Spleen (tissue), 11 donors: ENCODE measurements at regions not wholly inside any gene's neighbourhood (a gene's known extent, or its start where the extent isn't known, plus 50 kb on each side); places are given as distances from the start of the nearest gene placed in this dataset.
"Not testable (repeated sequence)": the region's sequence is repeated elsewhere in the genome, so short reads cannot be mapped to it uniquely, and the experiment has no call there.

Experiments used
- DNase-seq: peaks from one replicate; pipeline ENCODE4 v3.0.0-alpha.2; 2020
- H3K27ac ChIP-seq, 8 donors: fragments of 200-600 bp; sonication (generic) in 7 of 8; 1 replicate in 4 of 8; 2 replicates in 4 of 8; pipeline versions ENCODE4 v1.5.0 to v1.8.0; 2016 to 2021; ENCODE audit warnings: inconsistent platforms in 4 of 8, mild to moderate bottlenecking in 4 of 8, moderate library complexity in 1 of 8
- H3K27me3 ChIP-seq, 7 donors: fragments of 200-600 bp; sonication (generic) in 6 of 7; replicated peaks in 1 of 7; 1 replicate in 4 of 7; 2 replicates in 3 of 7; pipeline versions ENCODE4 v1.5.0 to v1.8.0; 2016 to 2021; ENCODE audit warnings: inconsistent platforms in 3 of 7, mild to moderate bottlenecking in 1 of 7
- H3K36me3 ChIP-seq, 6 donors: fragments of 200-600 bp; sonication (generic) in 5 of 6; 1 replicate in 4 of 6; 2 replicates in 2 of 6; pipeline versions ENCODE4 v1.5.0 to v1.8.0; 2016 to 2021; ENCODE audit warnings: inconsistent platforms in 2 of 6
- H3K4me1 ChIP-seq, 6 donors: fragments of 200-600 bp; sonication (generic) in 5 of 6; 1 replicate in 3 of 6; 2 replicates in 3 of 6; pipeline versions ENCODE4 v1.5.0 to v1.8.0; 2016 to 2021; ENCODE audit warnings: inconsistent platforms in 3 of 6
- H3K4me3 ChIP-seq, 8 donors: fragments of 200-600 bp; sonication (generic) in 7 of 8; 1 replicate in 4 of 8; 2 replicates in 4 of 8; pipeline versions ENCODE4 v1.5.0 to v1.8.0; 2016 to 2021; ENCODE audit warnings: inconsistent platforms in 4 of 8, mild to moderate bottlenecking in 4 of 8, moderate library complexity in 2 of 8
- H3K9me3 ChIP-seq, 8 donors: fragments of 200-600 bp; sonication (generic) in 7 of 8; 1 replicate in 4 of 8; 2 replicates in 4 of 8; pipeline versions ENCODE4 v1.5.0 to v1.8.0; 2016 to 2021; ENCODE audit warnings: inconsistent platforms in 4 of 8
- POLR2A ChIP-seq, 3 donors: fragments of 450-650 bp; IDR thresholded peaks; one replicate each; pipeline ENCODE4 v1.5.1; 2017; ENCODE audit warnings: antibody characterized with exemption in 3 of 3, mild to moderate bottlenecking in 1 of 3
- POLR2AphosphoS5 ChIP-seq, 3 donors: sonication (generic); formaldehyde crosslinking; IDR thresholded peaks; one replicate each; pipeline ENCODE4 v1.5.1; 2017; ENCODE audit warnings: antibody characterized with exemption in 3 of 3
- whole genome bisulfite sequencing, 5 donors: extraction: QIAGEN DNeasy Blood & Tissue Kit in 3 of 5; methylation state at CpG; one replicate each; pipeline versions ENCODE4 v1.1.5 to v1.1.7; 2013 to 2018; 5-methylcytosine and 5-hydroxymethylcytosine counted together
- intact Hi-C: fragments of 100-400 bp; cut with DNase I; formaldehyde crosslinking; loops from one replicate; pipeline ENCODE4 v1.15.0; 2023; ENCODE audit warnings: low total_unique reads
- TF ChIP-seq, protein P1 (sequence below), 11 experiments: fragments of 200-600 bp in 7 of 11; fragments of 450-650 bp in 4 of 11; sonication (generic) in 4 of 11; IDR thresholded peaks in 8 of 11; conservative IDR thresholded peaks in 3 of 11; 1 replicate in 7 of 11; 2 replicates in 4 of 11; pipeline versions ENCODE4 v1.4.0 to v1.8.0; 2016 to 2021; ENCODE audit warnings: antibody characterized with exemption in 11 of 11, inconsistent platforms in 4 of 11, mild to moderate bottlenecking in 1 of 11
- donor health status: healthy with polysubstance abuse.
- donor health status: DM: no; HTN: no; CAD: no; lungs with moderate emphysema.
- donor health status: DM: no; HTN: no; CAD: no.
- donor health status: Bipolar disorder and iron deficiency.
- donor health status: healthy.
- donor health status: DM: no; HTN: no; CAD: no.
- donor health status: DM: yes; HTN: yes; CAD: no.

DNA sequence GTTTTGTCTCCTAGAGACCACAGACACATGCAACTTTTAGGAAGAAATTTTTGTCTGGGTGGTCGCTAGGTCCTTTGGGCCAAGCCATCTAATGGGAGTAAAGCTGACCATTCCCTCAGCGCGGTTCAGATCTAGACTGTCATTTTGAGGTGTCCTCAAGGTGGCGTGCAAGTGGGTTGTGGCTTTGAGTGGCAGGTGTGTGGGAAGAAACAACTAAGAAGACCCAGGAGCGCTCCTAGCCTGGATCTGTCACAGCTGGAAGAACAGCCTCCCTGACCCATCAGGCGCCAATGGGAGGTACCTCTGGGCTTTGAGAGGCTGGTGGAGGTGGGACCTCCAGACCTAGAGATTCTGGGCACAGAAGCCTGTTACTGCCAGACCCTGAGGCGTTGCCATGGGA lies 645.1 kb downstream of the KCNJ18 start:
- no peak for DNase-seq
- Histone ChIP-seq H3K4me1 (no peaks in the 10 kb centered on the region), H3K27ac (no peak overlapping the region), H3K9me3 (peaks cover 0 to 46% (median 29%) of the 10 kb centered on the region in 8 donors), H3K36me3 (no peaks in the 10 kb centered on the region), H3K4me3 (no peak overlapping the region), H3K27me3 (no peaks in the 10 kb centered on the region)
- intact Hi-C loops = no loop called here
- WGBS, 5 donors = 38 to 65% (median 54%) methylated on average over 7 of the region's 7 CpGs
- TF ChIP-seq POLR2AphosphoS5 (IDR thresholded peaks at IDR 0.05) (no peak), POLR2A (IDR thresholded peaks at IDR 0.05) (no peak)

DNA sequence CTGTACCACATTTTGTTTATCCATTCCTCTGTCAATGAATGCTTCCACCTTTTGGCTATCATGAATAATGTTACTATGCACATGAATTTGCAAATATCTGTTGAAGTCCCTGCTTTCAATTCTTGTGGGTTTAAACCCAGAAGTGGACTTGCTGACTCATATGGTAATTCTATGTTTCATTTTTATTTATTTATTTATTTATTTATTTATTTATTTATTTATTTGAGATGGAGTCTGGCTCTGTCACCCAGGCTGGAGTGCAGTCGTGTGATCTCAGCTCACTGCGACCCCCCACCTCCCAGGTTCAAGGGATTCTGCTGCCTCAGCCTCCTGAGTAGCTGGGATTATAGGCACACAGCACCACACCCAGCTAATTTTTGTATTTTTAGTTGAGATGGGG lies 664.3 kb downstream of the KCNJ18 start:
- intact Hi-C loops = not testable (repeated sequence)
- H3K9me3 ChIP-seq = peaks cover 0 to 26% (median 4%) of the 10 kb centered on the region in 8 donors

GRCh38 chr17:22370988-22371387 lies 678.7 kb downstream of the KCNJ18 start:
- H3K4me3 ChIP-seq, H3K36me3 ChIP-seq, intact Hi-C loops, H3K27ac ChIP-seq, H3K27me3 ChIP-seq, H3K4me1 ChIP-seq, DNase-seq: not testable (repeated sequence)
- 22 to 40% (median 29%) methylated on average over 3 of the region's 3 CpGs for WGBS, 5 donors
- H3K9me3 ChIP-seq = peaks cover 0 to 54% (median 32%) of the 10 kb centered on the region in 8 donors

More for the DNA sequence above, 664.3 kb downstream of the KCNJ18 start:
- H3K36me3 ChIP-seq, H3K4me1 ChIP-seq, H3K27me3 ChIP-seq, H3K27ac ChIP-seq, H3K4me3 ChIP-seq, DNase-seq: not testable (repeated sequence)
- 46 to 72% (median 61%) methylated on average over 2 of the region's 2 CpGs for WGBS, 5 donors

- intact Hi-C loops = no loop called here
- no peaks in the 10 kb centered on the region for H3K27me3 ChIP-seq
- no peaks in the 10 kb centered on the region for H3K36me3 ChIP-seq
- DNase-seq = no peak
- H3K27ac ChIP-seq = no peak overlapping the region
- TF ChIP-seq POLR2A (IDR thresholded peaks at IDR 0.05) = no peak
- no peak for TF ChIP-seq POLR2AphosphoS5 (IDR thresholded peaks at IDR 0.05)
- TF ChIP-seq, protein P1, sequence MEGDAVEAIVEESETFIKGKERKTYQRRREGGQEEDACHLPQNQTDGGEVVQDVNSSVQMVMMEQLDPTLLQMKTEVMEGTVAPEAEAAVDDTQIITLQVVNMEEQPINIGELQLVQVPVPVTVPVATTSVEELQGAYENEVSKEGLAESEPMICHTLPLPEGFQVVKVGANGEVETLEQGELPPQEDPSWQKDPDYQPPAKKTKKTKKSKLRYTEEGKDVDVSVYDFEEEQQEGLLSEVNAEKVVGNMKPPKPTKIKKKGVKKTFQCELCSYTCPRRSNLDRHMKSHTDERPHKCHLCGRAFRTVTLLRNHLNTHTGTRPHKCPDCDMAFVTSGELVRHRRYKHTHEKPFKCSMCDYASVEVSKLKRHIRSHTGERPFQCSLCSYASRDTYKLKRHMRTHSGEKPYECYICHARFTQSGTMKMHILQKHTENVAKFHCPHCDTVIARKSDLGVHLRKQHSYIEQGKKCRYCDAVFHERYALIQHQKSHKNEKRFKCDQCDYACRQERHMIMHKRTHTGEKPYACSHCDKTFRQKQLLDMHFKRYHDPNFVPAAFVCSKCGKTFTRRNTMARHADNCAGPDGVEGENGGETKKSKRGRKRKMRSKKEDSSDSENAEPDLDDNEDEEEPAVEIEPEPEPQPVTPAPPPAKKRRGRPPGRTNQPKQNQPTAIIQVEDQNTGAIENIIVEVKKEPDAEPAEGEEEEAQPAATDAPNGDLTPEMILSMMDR (IDR thresholded peaks at IDR 0.05 in 8 of 11, conservative IDR thresholded peaks at IDR 0.05 in 3 of 11) = no peak
- 40 to 64% (median 57%) methylated on average over 6 of the region's 6 CpGs for WGBS, 5 donors
- no peak overlapping the region for H3K4me3 ChIP-seq
- H3K9me3 ChIP-seq = peaks cover 0 to 50% (median 30%) of the 10 kb centered on the region in 8 donors
- H3K4me1 ChIP-seq = no peaks in the 10 kb centered on the region
Observed at GRCh38 chr17:22373911-22374310, 681.6 kb downstream of the KCNJ18 start.

DNA sequence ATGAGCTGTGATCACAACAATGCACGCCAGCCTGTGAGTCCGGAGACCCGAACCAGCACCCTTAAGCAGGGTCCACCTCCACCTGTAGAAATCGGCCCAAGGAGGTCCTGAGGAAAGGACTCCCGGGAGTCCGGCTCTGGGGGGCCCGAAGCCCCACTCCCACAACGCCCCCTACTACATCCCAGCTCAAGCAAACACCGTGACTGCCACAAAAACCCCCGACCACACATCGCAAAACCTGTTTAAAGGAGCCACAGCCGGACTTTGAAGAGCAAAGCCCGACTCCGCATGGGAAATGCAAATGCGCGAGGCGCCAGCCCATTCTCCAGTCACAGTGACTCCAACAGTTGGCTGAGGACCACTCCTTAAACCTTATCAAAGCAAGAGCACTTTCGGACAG lies 682.4 kb downstream of the KCNJ18 start:
- Histone ChIP-seq H3K27me3 (no peaks in the 10 kb centered on the region), H3K36me3 (no peaks in the 10 kb centered on the region), H3K9me3 (peaks cover 0 to 49% (median 30%) of the 10 kb centered on the region in 8 donors), H3K4me1 (no peaks in the 10 kb centered on the region), H3K27ac (no peak overlapping the region), H3K4me3 (no peak overlapping the region)
- TF ChIP-seq POLR2A (IDR thresholded peaks at IDR 0.05) = no peak
- TF ChIP-seq, protein P1 (IDR thresholded peaks at IDR 0.05 in 8 of 11, conservative IDR thresholded peaks at IDR 0.05 in 3 of 11) = no peak
- no peak for TF ChIP-seq POLR2AphosphoS5 (IDR thresholded peaks at IDR 0.05)
- intact Hi-C loops = no loop called here
- WGBS, 5 donors = 74 to 89% (median 80%) methylated on average over 12 to 18 of the region's 18 CpGs
- DNase-seq = no peak

- DNase-seq, intact Hi-C loops: not testable (repeated sequence)
Observed at GRCh38 chr17:22376747-22377146, 684.4 kb downstream of the KCNJ18 start.

DNA sequence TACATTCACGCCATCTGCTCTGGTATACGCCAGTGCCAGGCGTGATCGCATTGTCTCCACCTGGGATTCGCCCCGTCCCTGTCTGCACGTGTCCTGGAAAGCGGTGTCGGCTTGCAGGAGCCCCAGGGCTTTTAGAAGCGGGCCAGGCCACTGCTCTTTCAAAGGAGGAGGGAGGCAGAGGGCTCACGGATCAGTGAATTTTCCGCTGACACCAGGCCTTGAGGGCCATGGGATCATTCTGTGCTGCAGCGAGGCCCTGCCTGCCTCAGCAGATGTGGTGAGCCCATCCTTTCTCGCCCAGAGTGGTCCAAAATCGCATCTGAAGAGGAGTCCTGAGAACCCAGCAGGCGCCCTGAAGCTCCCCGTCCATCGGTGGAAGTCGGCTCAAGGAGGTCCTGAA lies 686.4 kb downstream of the KCNJ18 start:
- 64 to 81% (median 73%) methylated on average over 3 to 10 of the region's 19 CpGs; no CpG with 5 or more reads in 2 of the 5 donors for WGBS, 5 donors
- H3K27ac ChIP-seq, H3K36me3 ChIP-seq, H3K4me3 ChIP-seq, DNase-seq, H3K4me1 ChIP-seq, intact Hi-C loops, H3K27me3 ChIP-seq: not testable (repeated sequence)
- H3K9me3 ChIP-seq = peaks cover 0 to 20% (median 11%) of the 10 kb centered on the region in 8 donors

More at GRCh38 chr17:22376747-22377146, 684.4 kb downstream of the KCNJ18 start:
- peaks cover 0 to 30% (median 14%) of the 10 kb centered on the region in 8 donors for H3K9me3 ChIP-seq
- H3K27me3 ChIP-seq, H3K27ac ChIP-seq, H3K4me1 ChIP-seq, H3K4me3 ChIP-seq, H3K36me3 ChIP-seq: not testable (repeated sequence)
- WGBS, 5 donors = 64 to 91% (median 68%) methylated on average over 11 to 21 of the region's 41 CpGs; no CpG with 5 or more reads in 2 of the 5 donors

DNA sequence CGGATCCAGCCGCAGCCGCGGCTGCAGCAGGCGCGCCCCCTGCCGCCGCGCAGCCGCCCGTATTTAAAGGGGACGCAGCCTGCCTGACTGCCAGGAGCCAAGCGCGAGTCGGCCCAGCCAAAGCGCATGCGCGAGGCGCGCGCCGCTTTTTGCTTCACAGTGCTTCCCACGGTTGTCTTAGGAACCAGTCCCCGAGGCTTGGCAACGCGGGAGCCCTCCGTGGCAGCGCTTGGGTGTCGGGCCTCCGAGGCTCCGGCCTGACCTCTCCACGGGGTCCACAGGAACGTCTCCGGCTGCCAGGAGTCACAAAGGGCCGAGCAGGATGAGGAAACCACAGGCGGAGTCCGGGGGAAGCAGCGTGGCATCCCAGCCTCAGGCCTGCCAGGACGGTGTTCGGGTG lies 689.3 kb downstream of the KCNJ18 start:
- H3K4me1 ChIP-seq, DNase-seq, intact Hi-C loops, H3K9me3 ChIP-seq, H3K27me3 ChIP-seq, H3K36me3 ChIP-seq, H3K4me3 ChIP-seq, H3K27ac ChIP-seq: not testable (repeated sequence)
- WGBS, 5 donors = 80% methylated on average over 10 of the region's 40 CpGs; no CpG with 5 or more reads in 4 of the 5 donors

DNA sequence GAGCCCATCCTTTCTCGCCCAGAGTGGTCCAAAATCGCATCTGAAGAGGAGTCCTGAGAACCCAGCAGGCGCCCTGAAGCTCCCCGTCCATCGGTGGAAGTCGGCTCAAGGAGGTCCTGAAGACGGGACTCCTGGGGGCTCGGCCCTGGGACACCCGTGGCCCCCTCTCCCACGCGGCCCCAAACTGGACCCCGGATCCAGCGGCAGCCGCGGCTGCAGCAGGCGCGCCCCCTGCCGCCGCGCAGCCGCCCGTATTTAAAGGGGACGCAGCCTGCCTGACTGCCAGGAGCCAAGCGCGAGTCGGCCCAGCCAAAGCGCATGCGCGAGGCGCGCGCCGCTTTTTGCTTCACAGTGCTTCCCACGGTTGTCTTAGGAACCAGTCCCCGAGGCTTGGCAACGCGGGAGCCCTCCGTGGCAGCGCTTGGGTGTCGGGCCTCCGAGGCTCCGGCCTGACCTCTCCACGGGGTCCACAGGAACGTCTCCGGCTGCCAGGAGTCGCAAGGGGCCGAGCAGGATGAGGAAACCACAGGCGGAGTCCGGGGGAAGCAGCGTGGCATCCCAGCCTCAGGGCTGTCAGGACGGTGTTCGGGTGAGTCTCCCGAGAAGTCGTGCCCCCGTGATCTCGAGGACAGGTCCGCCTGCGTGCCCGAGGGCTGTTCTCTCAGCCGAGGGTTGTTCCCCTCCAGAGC lies 691.6 kb downstream of the KCNJ18 start:
- H3K9me3 ChIP-seq, H3K27ac ChIP-seq, H3K4me1 ChIP-seq, H3K36me3 ChIP-seq, H3K27me3 ChIP-seq, intact Hi-C loops, H3K4me3 ChIP-seq, DNase-seq: not testable (repeated sequence)
- 85 to 88% (median 85%) methylated on average over 20 to 48 of the region's 60 CpGs; no CpG with 5 or more reads in 2 of the 5 donors for WGBS, 5 donors
